IPS-18a (cell line): ENCODE measurements at regions not wholly inside any gene's neighbourhood (a gene's known extent, or its start where the extent isn't known, plus 50 kb on each side); places are given as distances from the start of the nearest gene placed in this dataset.
"Not testable (repeated sequence)": the region's sequence is repeated elsewhere in the genome, so short reads cannot be mapped to it uniquely, and the experiment has no call there.

Experiments
- H3K27ac ChIP-seq: one replicate; pipeline ENCODE4 v1.5.1; 2013; ENCODE audit warnings: low read length
- H3K27me3 ChIP-seq: one replicate; pipeline ENCODE4 v1.6.1; 2013; ENCODE audit warnings: mild to moderate bottlenecking, low read length; ENCODE audit not compliant: control insufficient read depth, insufficient read depth
- H3K36me3 ChIP-seq: one replicate; pipeline ENCODE4 v1.6.1; 2013; ENCODE audit warnings: low read depth, low read length; ENCODE audit not compliant: control insufficient read depth
- H3K4me1 ChIP-seq: one replicate; pipeline ENCODE4 v1.6.1; 2013; ENCODE audit warnings: low read depth, low read length; ENCODE audit not compliant: control insufficient read depth
- H3K4me3 ChIP-seq: one replicate; pipeline ENCODE4 v1.5.1; 2013; ENCODE audit warnings: low read length
- H3K9ac ChIP-seq: one replicate; pipeline ENCODE4 v1.6.1; 2013; ENCODE audit warnings: mild to moderate bottlenecking, low read length, moderate library complexity
- H3K9me3 ChIP-seq: one replicate; pipeline ENCODE4 v1.6.1; 2013; ENCODE audit warnings: low read depth, low read length; ENCODE audit not compliant: control insufficient read depth

DNA sequence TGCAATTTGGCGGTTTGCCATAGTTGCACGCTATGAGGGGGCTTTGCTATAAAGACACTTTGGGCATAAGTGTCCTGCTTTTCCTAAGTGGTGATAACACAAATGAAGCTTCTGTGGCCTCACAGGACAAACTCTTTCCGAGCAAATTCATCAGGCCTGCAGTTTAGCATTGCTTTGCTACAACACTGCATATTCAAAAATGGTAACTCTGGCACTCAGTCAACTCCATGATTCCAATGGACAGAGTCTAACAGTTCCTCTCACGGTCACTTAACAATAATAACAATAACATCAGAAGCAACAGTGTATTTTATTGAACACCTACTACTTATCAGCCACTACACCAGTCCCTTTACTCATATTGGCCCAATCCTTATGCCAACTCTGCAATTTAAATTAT lies 222.5 kb downstream of the FRK start:
- Histone ChIP-seq H3K9me3 (no peaks in the 10 kb centered on the region), H3K27me3 (no peaks in the 10 kb centered on the region), H3K36me3 (no peaks in the 10 kb centered on the region), H3K9ac (no peak overlapping the region), H3K4me3 (no peak overlapping the region), H3K27ac (no peak overlapping the region), H3K4me1 (no peaks in the 10 kb centered on the region)

DNA sequence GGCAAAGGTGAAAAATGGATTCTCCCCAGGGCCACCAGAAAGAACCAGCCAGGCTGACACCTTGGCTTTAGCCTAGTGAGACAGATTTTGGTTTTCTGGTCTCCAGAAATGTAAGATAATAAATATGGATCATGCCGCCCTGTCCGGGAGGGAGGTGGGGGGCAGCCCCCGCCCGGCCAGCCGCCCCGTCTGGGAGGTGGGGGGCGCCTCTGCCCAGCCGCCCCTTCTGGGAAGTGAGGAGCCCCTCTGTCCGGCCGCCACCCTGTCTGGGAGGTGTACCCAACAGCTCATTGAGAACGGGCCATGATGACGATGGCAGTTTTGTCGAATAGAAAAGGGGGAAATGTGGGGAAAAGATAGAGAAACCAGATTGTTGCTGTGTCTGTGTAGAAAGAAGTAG lies 224.3 kb downstream of the FRK start:
- H3K9me3 ChIP-seq, H3K4me3 ChIP-seq, H3K27me3 ChIP-seq, H3K4me1 ChIP-seq, H3K36me3 ChIP-seq, H3K27ac ChIP-seq, H3K9ac ChIP-seq: not testable (repeated sequence)

DNA sequence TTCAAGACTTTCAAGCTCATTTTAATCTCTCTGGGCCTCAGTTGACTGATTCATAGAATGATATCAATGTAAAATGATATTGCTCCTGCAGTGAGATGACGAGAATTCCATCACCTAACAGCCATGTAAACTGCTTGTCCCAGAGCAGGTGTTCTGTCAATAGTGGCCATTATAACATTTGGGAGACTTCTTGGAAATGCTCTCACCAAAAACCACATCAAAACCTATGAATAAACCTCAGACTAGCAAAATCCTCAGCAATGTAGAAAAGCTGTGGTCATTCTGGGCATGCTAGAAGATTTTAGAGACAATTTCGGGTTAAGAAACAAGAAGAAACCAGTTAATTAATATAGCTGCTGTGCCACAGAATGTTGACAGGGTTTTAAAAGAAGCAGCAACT lies 225.4 kb downstream of the FRK start:
- Histone ChIP-seq H3K36me3 (no peaks in the 10 kb centered on the region), H3K27me3 (no peaks in the 10 kb centered on the region), H3K4me1 (no peaks in the 10 kb centered on the region), H3K4me3 (no peak overlapping the region), H3K9me3 (no peaks in the 10 kb centered on the region), H3K9ac (no peak overlapping the region), H3K27ac (no peak overlapping the region)

DNA sequence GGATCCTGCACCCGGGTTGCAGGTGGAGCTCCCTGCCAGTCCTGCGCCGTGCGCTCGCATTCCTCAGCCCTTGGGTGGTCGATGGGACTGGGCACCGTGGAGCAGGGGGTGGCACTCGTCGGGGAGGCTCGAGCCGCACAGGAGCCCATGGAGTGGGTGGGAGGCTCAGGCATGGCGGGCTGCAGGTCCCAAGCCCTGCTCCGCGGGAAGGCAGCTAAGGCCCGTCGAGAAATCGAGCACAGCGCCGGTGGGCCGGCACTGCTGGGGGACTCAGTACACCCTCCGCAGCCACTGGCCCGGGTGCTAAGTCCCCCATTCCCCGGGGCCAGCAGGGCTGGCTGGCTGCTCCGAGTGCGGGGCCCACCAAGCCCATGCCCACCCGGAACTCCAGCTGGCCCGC lies 226.1 kb downstream of the FRK start:
- H3K9me3 ChIP-seq, H3K9ac ChIP-seq, H3K4me1 ChIP-seq, H3K4me3 ChIP-seq, H3K27ac ChIP-seq, H3K27me3 ChIP-seq, H3K36me3 ChIP-seq: not testable (repeated sequence)

DNA sequence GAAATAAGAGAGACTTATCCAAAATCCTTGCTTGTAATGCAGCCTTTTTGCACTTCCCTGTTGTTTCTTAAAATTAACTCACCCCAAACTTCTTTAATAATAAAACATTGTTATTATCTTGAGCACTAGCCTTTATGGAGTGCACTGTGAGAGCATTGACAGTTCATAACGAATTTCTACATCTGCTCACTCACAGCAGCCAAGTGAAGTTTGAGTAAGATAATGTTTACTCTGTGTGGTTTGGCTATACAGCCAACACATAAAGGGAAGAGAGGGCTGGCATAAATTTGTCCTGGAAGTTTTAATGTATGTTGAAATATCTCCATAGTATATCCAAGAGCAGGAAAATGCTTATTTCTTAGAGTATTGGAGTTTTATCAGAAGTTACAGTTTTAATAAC lies 227.9 kb downstream of the FRK start:
- Histone ChIP-seq H3K9ac (no peak overlapping the region), H3K9me3 (no peaks in the 10 kb centered on the region), H3K27ac (no peak overlapping the region), H3K4me1 (no peaks in the 10 kb centered on the region), H3K36me3 (no peaks in the 10 kb centered on the region), H3K4me3 (no peak overlapping the region), H3K27me3 (no peaks in the 10 kb centered on the region)

DNA sequence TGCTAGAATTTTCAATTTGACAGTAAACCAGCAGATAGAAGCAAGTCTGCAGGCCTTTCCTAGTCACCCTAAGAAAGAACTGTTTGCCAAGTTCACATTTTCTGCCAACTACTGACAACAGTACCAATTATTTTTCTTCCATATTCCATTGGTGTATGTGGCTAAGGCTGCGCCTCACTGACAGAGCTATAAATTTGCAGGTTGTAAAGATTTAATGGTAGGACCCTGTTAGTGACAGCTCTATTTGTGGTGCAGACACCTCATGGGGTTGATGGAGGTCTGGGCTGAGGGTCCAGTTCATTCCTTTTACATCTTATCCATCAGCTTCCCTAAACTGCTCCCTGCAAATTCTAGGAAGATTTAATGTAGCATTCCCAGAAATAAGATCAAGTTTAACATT lies 228.5 kb downstream of the FRK start:
- H3K4me1 ChIP-seq, result no peaks in the 10 kb centered on the region
- no peaks in the 10 kb centered on the region for H3K36me3 ChIP-seq
- no peak overlapping the region for H3K9ac ChIP-seq
- H3K27ac ChIP-seq, result no peak overlapping the region
- H3K9me3 ChIP-seq, result no peaks in the 10 kb centered on the region
- no peaks in the 10 kb centered on the region for H3K27me3 ChIP-seq
- no peak overlapping the region for H3K4me3 ChIP-seq

DNA sequence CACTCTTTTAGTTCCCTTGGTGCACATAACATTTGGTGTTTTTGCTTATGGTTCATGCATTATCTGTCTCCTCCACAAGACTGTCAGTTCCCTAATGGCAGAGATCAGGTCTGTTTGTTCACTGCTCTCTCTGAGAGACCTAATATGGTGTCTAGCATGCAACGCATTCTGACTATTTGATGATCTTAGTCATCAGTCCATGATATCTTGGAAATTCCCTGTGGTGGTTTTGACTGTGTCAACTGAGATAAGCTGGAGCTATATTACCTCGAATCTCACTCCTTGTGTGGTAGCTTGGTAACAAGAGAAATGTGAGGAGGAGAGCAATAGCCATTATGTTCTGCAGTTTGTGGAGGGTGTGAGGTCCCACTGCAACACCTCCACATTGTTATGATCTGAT lies 229.8 kb downstream of the FRK start:
- no peak overlapping the region for H3K27ac ChIP-seq
- H3K4me3 ChIP-seq, result no peak overlapping the region
- no peaks in the 10 kb centered on the region for H3K27me3 ChIP-seq
- no peaks in the 10 kb centered on the region for H3K9me3 ChIP-seq
- no peaks in the 10 kb centered on the region for H3K36me3 ChIP-seq
- no peak overlapping the region for H3K9ac ChIP-seq
- H3K4me1 ChIP-seq, result no peaks in the 10 kb centered on the region

DNA sequence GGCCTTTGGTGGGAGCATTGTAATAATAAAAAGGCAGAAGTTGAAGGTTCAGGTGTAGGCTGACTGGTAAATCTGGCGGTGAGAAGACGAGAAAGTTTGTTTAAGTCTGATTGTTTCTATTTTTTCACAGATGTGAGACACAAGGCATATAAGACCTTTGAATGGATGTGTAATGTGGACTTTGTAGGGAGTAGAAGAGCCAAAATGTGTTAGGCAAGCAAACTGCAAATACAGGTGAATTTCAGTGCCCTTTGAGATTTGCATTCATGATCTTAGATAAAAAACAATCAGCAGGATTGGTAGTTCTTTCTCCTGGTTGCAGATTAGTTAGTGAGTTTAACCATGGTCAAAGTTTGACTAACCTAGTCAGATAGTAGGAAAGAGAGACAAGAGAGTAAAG lies 238.9 kb downstream of the FRK start:
- no peak overlapping the region for H3K27ac ChIP-seq
- no peak overlapping the region for H3K4me3 ChIP-seq
- H3K9me3 ChIP-seq, result no peaks in the 10 kb centered on the region
- no peaks in the 10 kb centered on the region for H3K27me3 ChIP-seq
- H3K4me1 ChIP-seq, result no peaks in the 10 kb centered on the region
- no peak overlapping the region for H3K9ac ChIP-seq
- H3K36me3 ChIP-seq, result no peaks in the 10 kb centered on the region

DNA sequence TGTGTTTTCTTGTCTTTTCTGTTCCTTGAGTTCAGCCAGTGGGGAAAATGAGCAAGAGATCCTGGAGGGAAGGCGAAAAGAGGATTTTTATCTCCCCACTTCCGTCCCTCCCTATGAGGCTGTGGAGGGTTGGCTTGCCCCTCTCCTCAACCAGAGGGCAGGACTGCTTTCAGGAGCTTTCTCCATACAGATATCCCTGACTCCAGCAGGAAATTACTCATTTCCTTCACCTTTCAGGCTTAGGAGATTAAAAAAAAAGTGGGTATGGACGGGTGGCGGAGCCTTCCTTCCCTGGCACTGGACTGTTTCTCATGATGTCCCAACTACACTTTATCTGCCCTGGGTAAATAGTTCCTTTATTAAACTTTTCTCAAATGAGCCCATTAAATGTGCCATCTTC lies 241.2 kb downstream of the FRK start:
- Histone ChIP-seq H3K27me3 (no peaks in the 10 kb centered on the region), H3K9ac (no peak overlapping the region), H3K36me3 (no peaks in the 10 kb centered on the region), H3K9me3 (no peaks in the 10 kb centered on the region), H3K4me3 (no peak overlapping the region), H3K27ac (no peak overlapping the region), H3K4me1 (no peaks in the 10 kb centered on the region)

DNA sequence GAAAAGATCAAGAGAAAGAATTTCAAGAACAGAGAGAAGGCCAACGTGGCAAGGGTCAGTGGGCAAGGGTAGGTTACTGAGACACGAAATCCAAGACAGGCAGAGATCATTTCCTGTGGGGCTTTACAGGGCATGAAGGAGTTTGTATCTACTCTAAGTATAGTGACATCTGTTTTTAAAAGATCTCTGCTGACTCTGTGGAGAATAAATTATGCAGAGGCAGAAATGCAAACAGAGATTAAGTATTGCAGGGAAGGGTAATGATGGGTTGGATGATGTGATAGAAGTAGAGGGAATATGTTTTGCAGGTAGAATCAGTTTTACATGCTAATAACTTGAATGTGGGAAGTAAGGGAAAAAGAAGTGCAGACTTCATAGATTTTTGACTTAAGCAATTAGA lies 243.5 kb downstream of the FRK start:
- Histone ChIP-seq H3K4me3 (no peak overlapping the region), H3K9me3 (no peaks in the 10 kb centered on the region)

DNA sequence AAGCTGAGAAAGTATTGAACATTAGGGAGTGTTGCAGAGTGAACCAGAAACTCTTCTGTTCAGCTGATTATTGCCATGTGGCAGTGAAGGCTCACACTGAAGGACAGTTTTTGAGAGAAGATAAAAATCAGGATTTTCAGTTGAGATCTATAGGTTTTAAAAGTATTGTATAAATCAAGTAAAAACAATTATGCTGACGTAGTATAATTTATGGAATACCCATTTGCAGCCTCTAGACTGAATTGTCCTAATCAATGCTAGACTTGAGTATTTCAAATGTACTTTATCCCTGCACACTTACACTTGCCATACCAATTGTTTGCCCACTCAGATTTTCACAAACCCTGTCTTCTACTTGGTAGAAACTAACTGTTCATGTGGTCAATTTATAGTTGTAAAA lies 245.8 kb downstream of the FRK start:
- Histone ChIP-seq H3K9me3 (no peaks in the 10 kb centered on the region), H3K4me3 (no peak overlapping the region), H3K9ac (no peak overlapping the region), H3K27ac (no peak overlapping the region), H3K27me3 (no peaks in the 10 kb centered on the region), H3K36me3 (no peaks in the 10 kb centered on the region), H3K4me1 (no peaks in the 10 kb centered on the region)

More for the DNA sequence above, 243.5 kb downstream of the FRK start:
- H3K36me3 ChIP-seq, result no peaks in the 10 kb centered on the region
- no peaks in the 10 kb centered on the region for H3K27me3 ChIP-seq
- no peak overlapping the region for H3K27ac ChIP-seq
- H3K4me1 ChIP-seq, result no peaks in the 10 kb centered on the region
- no peak overlapping the region for H3K9ac ChIP-seq

DNA sequence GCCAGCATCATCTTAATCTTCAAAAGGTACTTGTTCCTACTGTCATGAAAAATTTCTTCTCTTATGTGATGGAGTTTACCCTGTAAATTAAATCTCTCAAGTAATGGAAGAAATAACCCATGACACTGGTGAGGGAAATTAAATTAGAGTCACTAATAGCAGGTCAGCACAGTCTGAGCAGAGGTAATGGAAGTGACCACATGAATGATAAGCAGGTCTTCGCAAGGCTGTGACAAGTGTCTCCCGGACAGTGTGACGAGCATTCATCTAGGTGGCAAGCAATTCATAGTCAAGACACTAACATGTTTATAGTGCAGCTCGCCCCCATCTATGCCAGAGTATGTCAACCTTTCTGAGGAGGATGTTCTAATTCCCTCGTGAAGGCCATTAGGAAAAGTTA lies 249.2 kb downstream of the FRK start:
- Histone ChIP-seq H3K4me3 (no peak overlapping the region), H3K9ac (no peak overlapping the region), H3K36me3 (no peaks in the 10 kb centered on the region), H3K9me3 (no peaks in the 10 kb centered on the region), H3K27me3 (no peaks in the 10 kb centered on the region), H3K4me1 (no peaks in the 10 kb centered on the region), H3K27ac (no peak overlapping the region)

DNA sequence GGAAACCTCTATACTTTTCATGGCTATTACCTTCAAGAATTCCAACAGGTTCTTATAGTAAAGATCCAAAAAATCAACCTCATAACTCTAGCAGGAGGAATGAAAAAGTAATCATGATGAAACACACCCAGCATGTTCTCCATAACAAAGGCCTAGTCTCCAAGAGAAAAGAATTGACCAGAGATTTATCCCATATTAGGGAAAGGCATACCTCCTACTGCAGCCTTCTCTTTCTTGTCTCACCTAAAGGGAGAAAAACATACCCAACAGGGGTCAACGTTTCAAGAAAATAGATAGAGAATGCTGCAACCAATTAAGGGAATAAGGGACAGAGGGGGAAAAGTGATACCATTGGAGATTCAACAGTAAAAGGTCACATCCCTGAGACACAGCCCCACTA lies 262.5 kb downstream of the FRK start:
- Histone ChIP-seq H3K27me3 (no peaks in the 10 kb centered on the region), H3K4me1 (peaks cover 29% of the 10 kb centered on the region), H3K36me3 (no peaks in the 10 kb centered on the region), H3K9me3 (no peaks in the 10 kb centered on the region), H3K9ac (no peak overlapping the region), H3K4me3 (no peak overlapping the region), H3K27ac (no peak overlapping the region)
